ENCODE measurements at regions not wholly inside any gene's neighbourhood (a gene's known extent, or its start where the extent isn't known, plus 50 kb on each side); places are given as distances from the start of the nearest gene placed in this dataset.

GRCh38 chr21:36547464-36547863 is 67.5 kb upstream of the CLDN14 start:
- no peak overlapping the region for H3K4me3 ChIP-seq
- H3K36me3 ChIP-seq (replicated peaks in 1 of 2): no peaks in the 10 kb centered on the region
- H3K27ac ChIP-seq: no peak overlapping the region
- H3K9me3 ChIP-seq (replicated peaks in 1 of 3): no peaks in the 10 kb centered on the region
- no peak for TF ChIP-seq CTCF (IDR thresholded peaks at IDR 0.05)
- TF ChIP-seq POLR2A (IDR thresholded peaks at IDR 0.05): no peak
- peaks cover 10% of the 10 kb centered on the region for H3K27me3 ChIP-seq
- 78 to 96% (median 80%) methylated on average over 11 to 14 of the region's 14 CpGs for WGBS, 4 donors
- intact Hi-C loops (cut with DNase I): no loop called here
- DNase-seq: no peak
- H3K4me1 ChIP-seq (replicated peaks in 1 of 2): peaks cover 0 to 19% of the 10 kb centered on the region in 2 donors

GRCh38 chr21:36548866-36549265 is 68.9 kb upstream of the CLDN14 start:
- Histone ChIP-seq H3K27me3 (peaks cover 3% of the 10 kb centered on the region), H3K4me1 (replicated peaks in 1 of 2) (peaks cover 0 to 19% of the 10 kb centered on the region in 2 donors), H3K27ac (no peak overlapping the region), H3K36me3 (replicated peaks in 1 of 2) (no peaks in the 10 kb centered on the region), H3K9me3 (replicated peaks in 1 of 3) (no peaks in the 10 kb centered on the region), H3K4me3 (no peak overlapping the region)
- intact Hi-C loops (cut with DNase I): no loop called here
- 34 to 54% (median 43%) methylated on average over 3 of the region's 3 CpGs for WGBS, 4 donors
- TF ChIP-seq CTCF (IDR thresholded peaks at IDR 0.05): no peak
- TF ChIP-seq POLR2A (IDR thresholded peaks at IDR 0.05): no peak
- no peak for DNase-seq

DNA sequence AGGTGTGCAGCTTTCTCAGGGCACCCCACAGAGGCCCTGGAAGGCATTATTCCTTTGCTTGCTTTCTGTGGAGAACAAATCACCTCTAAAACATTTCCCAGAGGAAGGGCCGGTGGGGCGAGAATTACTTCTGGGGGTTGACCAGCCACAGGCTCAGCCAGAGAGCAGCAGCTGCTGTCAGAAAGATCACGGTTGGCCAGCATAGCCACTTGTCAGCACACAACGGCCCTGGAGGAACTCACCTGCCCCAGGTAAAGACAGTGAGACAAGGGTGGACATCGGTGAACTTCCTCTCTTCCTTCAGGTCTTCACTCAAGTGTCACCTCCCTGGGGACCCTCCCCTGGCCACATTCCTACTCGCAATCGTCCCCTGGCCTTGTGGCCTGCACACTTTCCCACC is 69.5 kb upstream of the CLDN14 start:
- H3K36me3 ChIP-seq (replicated peaks in 1 of 2): no peaks in the 10 kb centered on the region
- no peaks in the 10 kb centered on the region for H3K9me3 ChIP-seq (replicated peaks in 1 of 3)
- no peak overlapping the region for H3K4me3 ChIP-seq
- peaks cover 0 to 19% of the 10 kb centered on the region in 2 donors for H3K4me1 ChIP-seq (replicated peaks in 1 of 2)
- intact Hi-C loops (cut with DNase I): no loop called here
- H3K27ac ChIP-seq: no peak overlapping the region
- peaks cover 3% of the 10 kb centered on the region for H3K27me3 ChIP-seq
- DNase-seq: no peak
- 72 to 77% (median 75%) methylated on average over 4 to 7 of the region's 7 CpGs for WGBS, 4 donors
- TF ChIP-seq POLR2A (IDR thresholded peaks at IDR 0.05) (no peak), CTCF (IDR thresholded peaks at IDR 0.05) (no peak)

GRCh38 chr21:36550761-36551160 is 70.8 kb upstream of the CLDN14 start:
- TF ChIP-seq CTCF (IDR thresholded peaks at IDR 0.05) (no peak), POLR2A (IDR thresholded peaks at IDR 0.05) (no peak)
- no peak overlapping the region for H3K4me3 ChIP-seq
- WGBS, 4 donors: 53 to 67% (median 58%) methylated on average over 6 to 7 of the region's 7 CpGs
- peak in 3 of 7 donors; percentile 56 to 63 (median 60) for DNase-seq
- H3K27me3 ChIP-seq: peaks cover 3% of the 10 kb centered on the region
- intact Hi-C loops (cut with DNase I): no loop called here
- H3K9me3 ChIP-seq (replicated peaks in 1 of 3): no peaks in the 10 kb centered on the region
- no peaks in the 10 kb centered on the region for H3K36me3 ChIP-seq (replicated peaks in 1 of 2)
- no peak overlapping the region for H3K27ac ChIP-seq
- H3K4me1 ChIP-seq (replicated peaks in 1 of 2): peaks cover 0 to 10% of the 10 kb centered on the region in 2 donors
